Ishikawa (cell line): ENCODE measurements at regions not wholly inside any gene's neighbourhood (a gene's known extent, or its start where the extent isn't known, plus 50 kb on each side); places are given as distances from the start of the nearest gene placed in this dataset.

Experiments used
- CEBPB ChIP-seq: IDR thresholded peaks from 2 replicates; pipeline ENCODE4 v1.6.1; 2012
- CREB1 ChIP-seq: IDR thresholded peaks from 2 replicates; pipeline ENCODE4 v1.6.1; 2012; ENCODE audit warnings: low read depth
- EGR1 ChIP-seq: IDR thresholded peaks from 2 replicates; pipeline ENCODE4 v1.6.1; 2012
- EP300 ChIP-seq: IDR thresholded peaks from 2 replicates; pipeline ENCODE4 v1.6.1; 2012; ENCODE audit warnings: borderline replicate concordance
- FOXM1 ChIP-seq: IDR thresholded peaks from 2 replicates; pipeline ENCODE4 v1.6.1; 2012; ENCODE audit warnings: low read depth, borderline replicate concordance
- MAX ChIP-seq: IDR thresholded peaks from 2 replicates; pipeline ENCODE4 v1.6.1; 2012
- NFIC ChIP-seq: IDR thresholded peaks from 2 replicates; pipeline ENCODE4 v1.6.1; 2012
- RAD21 ChIP-seq: IDR thresholded peaks from 2 replicates; pipeline ENCODE4 v1.6.1; 2012; ENCODE audit warnings: low read depth
- REST ChIP-seq: IDR thresholded peaks from 2 replicates; pipeline ENCODE4 v1.6.1; 2012; ENCODE audit warnings: low read depth, mild to moderate bottlenecking
- TAF1 ChIP-seq: IDR thresholded peaks from 2 replicates; pipeline ENCODE4 v1.6.1; 2012; ENCODE audit warnings: low read depth, mild to moderate bottlenecking
- TCF12 ChIP-seq: IDR thresholded peaks from 2 replicates; pipeline ENCODE4 v1.6.1; 2012; ENCODE audit warnings: low read depth
- TEAD4 ChIP-seq: IDR thresholded peaks from 2 replicates; pipeline ENCODE4 v1.6.1; 2012
- USF1 ChIP-seq: IDR thresholded peaks from 2 replicates; pipeline ENCODE4 v1.6.1; 2012
- YY1 ChIP-seq: IDR thresholded peaks from 2 replicates; pipeline ENCODE4 v1.6.1; 2012; ENCODE audit warnings: low read depth
- ZBTB7A ChIP-seq: IDR thresholded peaks from 2 replicates; pipeline ENCODE4 v1.6.1; 2012; ENCODE audit warnings: low read depth

GRCh38 chr2:40737180-40737579 is 285.3 kb upstream of the SLC8A1 start:
- no peak for TF ChIP-seq USF1
- no peak for TF ChIP-seq CEBPB
- TF ChIP-seq TEAD4: no peak
- no peak for TF ChIP-seq MAX
- TF ChIP-seq CREB1: no peak
- TF ChIP-seq NFIC: no peak
- TF ChIP-seq REST: no peak
- TF ChIP-seq EP300: no peak
- TF ChIP-seq TAF1: no peak

GRCh38 chr2:40740419-40740818 is 288.5 kb upstream of the SLC8A1 start:
- no peak for TF ChIP-seq EP300
- no peak for TF ChIP-seq USF1
- no peak for TF ChIP-seq FOXM1
- no peak for TF ChIP-seq TAF1
- TF ChIP-seq REST: no peak

GRCh38 chr2:40741532-40741931 is 289.6 kb upstream of the SLC8A1 start:
- TF ChIP-seq TCF12: no peak
- TF ChIP-seq TEAD4: no peak
- TF ChIP-seq MAX: no peak
- no peak for TF ChIP-seq RAD21
- no peak for TF ChIP-seq EP300
- TF ChIP-seq TAF1: no peak
- TF ChIP-seq CEBPB: no peak
- TF ChIP-seq USF1: no peak
- TF ChIP-seq NFIC: no peak
- no peak for TF ChIP-seq YY1
- no peak for TF ChIP-seq CREB1
- no peak for TF ChIP-seq FOXM1
- no peak for TF ChIP-seq ZBTB7A
- no peak for TF ChIP-seq EGR1

GRCh38 chr2:40746191-40746590 is 294.3 kb upstream of the SLC8A1 start:
- TF ChIP-seq CEBPB: no peak
- no peak for TF ChIP-seq TAF1
- no peak for TF ChIP-seq ZBTB7A
- TF ChIP-seq EGR1: no peak
- TF ChIP-seq FOXM1: no peak
- TF ChIP-seq RAD21: no peak
- TF ChIP-seq YY1: no peak
- no peak for TF ChIP-seq MAX
- TF ChIP-seq TEAD4: no peak
- no peak for TF ChIP-seq USF1
- TF ChIP-seq REST: no peak
- TF ChIP-seq NFIC: no peak
- no peak for TF ChIP-seq EP300
